Activated naive CD4-positive, alpha-beta T cell treated with anti-CD3 and anti-CD28 coated beads, Interleukin-2, amount 50 U/mL, for 24 hours (primary cell): ENCODE measurements at regions not wholly inside any gene's neighbourhood (a gene's known extent, or its start where the extent isn't known, plus 50 kb on each side); places are given as distances from the start of the nearest gene placed in this dataset.
"Not testable (repeated sequence)": the region's sequence is repeated elsewhere in the genome, so short reads cannot be mapped to it uniquely, and the experiment has no call there.

Source experiments
- H3K27ac Mint-ChIP-seq: one replicate; pipeline ENCODE4 v1.8.0; 2021; ENCODE audit warnings: mild to moderate bottlenecking, mixed read lengths
- H3K27me3 Mint-ChIP-seq: one replicate; pipeline ENCODE4 v1.8.0; 2021; ENCODE audit warnings: mixed read lengths
- H3K36me3 Mint-ChIP-seq: one replicate; pipeline ENCODE4 v1.8.0; 2021; ENCODE audit warnings: mixed read lengths
- H3K4me1 Mint-ChIP-seq: one replicate; pipeline ENCODE4 v1.8.0; 2021; ENCODE audit warnings: mixed read lengths
- H3K4me3 Mint-ChIP-seq: one replicate; pipeline ENCODE4 v1.8.0; 2021; ENCODE audit warnings: mild to moderate bottlenecking, mixed read lengths
- H3K9me3 Mint-ChIP-seq: one replicate; pipeline ENCODE4 v1.8.0; 2021; ENCODE audit warnings: mixed read lengths

- Mint-ChIP-seq H3K4me3 (no peak overlapping the region), H3K36me3 (no peaks in the 10 kb centered on the region), H3K27me3 (peaks cover 3% of the 10 kb centered on the region)
Measured at GRCh38 chr9:93771276-93771675, 183.9 kb downstream of the BARX1 start.

GRCh38 chr9:93761822-93762221 lies 185.4 kb downstream of the PHF2 start:
- peaks cover 15% of the 10 kb centered on the region for H3K9me3 Mint-ChIP-seq
- no peaks in the 10 kb centered on the region for H3K4me1 Mint-ChIP-seq
- H3K27me3 Mint-ChIP-seq = peaks cover 27% of the 10 kb centered on the region
- H3K4me3 Mint-ChIP-seq = no peak overlapping the region
- H3K27ac Mint-ChIP-seq = no peak overlapping the region
- peaks cover 2% of the 10 kb centered on the region for H3K36me3 Mint-ChIP-seq

More at GRCh38 chr9:93771276-93771675, 183.9 kb downstream of the BARX1 start:
- no peaks in the 10 kb centered on the region for H3K4me1 Mint-ChIP-seq
- peaks cover 15% of the 10 kb centered on the region for H3K9me3 Mint-ChIP-seq
- H3K27ac Mint-ChIP-seq = no peak overlapping the region

- Mint-ChIP-seq H3K27ac (no peak overlapping the region), H3K9me3 (peaks cover 42% of the 10 kb centered on the region), H3K4me1 (no peaks in the 10 kb centered on the region), H3K36me3 (peaks cover 5% of the 10 kb centered on the region), H3K4me3 (no peak overlapping the region), H3K27me3 (peaks cover 13% of the 10 kb centered on the region)
Measured at GRCh38 chr9:93750045-93750444, 173.7 kb downstream of the PHF2 start.

- not testable (repeated sequence) for H3K4me3 Mint-ChIP-seq, H3K27ac Mint-ChIP-seq, H3K27me3 Mint-ChIP-seq, H3K36me3 Mint-ChIP-seq, H3K4me1 Mint-ChIP-seq
- H3K9me3 Mint-ChIP-seq = peaks cover 42% of the 10 kb centered on the region
Measured at GRCh38 chr9:93748827-93749226, 172.4 kb downstream of the PHF2 start.

- H3K4me3 Mint-ChIP-seq = no peak overlapping the region
- peaks cover 22% of the 10 kb centered on the region for H3K9me3 Mint-ChIP-seq
- peaks cover 21% of the 10 kb centered on the region for H3K27me3 Mint-ChIP-seq
- H3K27ac Mint-ChIP-seq = no peak overlapping the region
- no peaks in the 10 kb centered on the region for H3K36me3 Mint-ChIP-seq
- no peaks in the 10 kb centered on the region for H3K4me1 Mint-ChIP-seq
Measured at GRCh38 chr9:93731963-93732362, 155.6 kb downstream of the PHF2 start.

GRCh38 chr9:93730648-93731047 lies 154.3 kb downstream of the PHF2 start:
- Mint-ChIP-seq H3K36me3 (no peaks in the 10 kb centered on the region), H3K4me3 (no peak overlapping the region), H3K9me3 (peaks cover 22% of the 10 kb centered on the region), H3K27ac (peak overlapping the region; percentile 20), H3K27me3 (peaks cover 22% of the 10 kb centered on the region), H3K4me1 (no peaks in the 10 kb centered on the region)

GRCh38 chr9:93730217-93730616 lies 153.8 kb downstream of the PHF2 start:
- no peaks in the 10 kb centered on the region for H3K4me1 Mint-ChIP-seq
- no peaks in the 10 kb centered on the region for H3K36me3 Mint-ChIP-seq
- H3K9me3 Mint-ChIP-seq = peaks cover 18% of the 10 kb centered on the region
- peaks cover 22% of the 10 kb centered on the region for H3K27me3 Mint-ChIP-seq
- peak overlapping the region; percentile 20 for H3K27ac Mint-ChIP-seq
- no peak overlapping the region for H3K4me3 Mint-ChIP-seq
